CD4-positive, alpha-beta T cell treated with Interleukin-6 at 100 ng/mL for 8 hours (primary cell): ENCODE measurements at regions not wholly inside any gene's neighbourhood (a gene's known extent, or its start where the extent isn't known, plus 50 kb on each side); places are given as distances from the start of the nearest gene placed in this dataset.
A peak's percentile ranks its signal among the peaks of the same experiment; 100 is the strongest.

Experiments
- DNase-seq: peaks from one replicate; pipeline ENCODE4 v3.0.0-alpha.2; 2020; ENCODE audit warnings: mixed read lengths, low spot score

DNA sequence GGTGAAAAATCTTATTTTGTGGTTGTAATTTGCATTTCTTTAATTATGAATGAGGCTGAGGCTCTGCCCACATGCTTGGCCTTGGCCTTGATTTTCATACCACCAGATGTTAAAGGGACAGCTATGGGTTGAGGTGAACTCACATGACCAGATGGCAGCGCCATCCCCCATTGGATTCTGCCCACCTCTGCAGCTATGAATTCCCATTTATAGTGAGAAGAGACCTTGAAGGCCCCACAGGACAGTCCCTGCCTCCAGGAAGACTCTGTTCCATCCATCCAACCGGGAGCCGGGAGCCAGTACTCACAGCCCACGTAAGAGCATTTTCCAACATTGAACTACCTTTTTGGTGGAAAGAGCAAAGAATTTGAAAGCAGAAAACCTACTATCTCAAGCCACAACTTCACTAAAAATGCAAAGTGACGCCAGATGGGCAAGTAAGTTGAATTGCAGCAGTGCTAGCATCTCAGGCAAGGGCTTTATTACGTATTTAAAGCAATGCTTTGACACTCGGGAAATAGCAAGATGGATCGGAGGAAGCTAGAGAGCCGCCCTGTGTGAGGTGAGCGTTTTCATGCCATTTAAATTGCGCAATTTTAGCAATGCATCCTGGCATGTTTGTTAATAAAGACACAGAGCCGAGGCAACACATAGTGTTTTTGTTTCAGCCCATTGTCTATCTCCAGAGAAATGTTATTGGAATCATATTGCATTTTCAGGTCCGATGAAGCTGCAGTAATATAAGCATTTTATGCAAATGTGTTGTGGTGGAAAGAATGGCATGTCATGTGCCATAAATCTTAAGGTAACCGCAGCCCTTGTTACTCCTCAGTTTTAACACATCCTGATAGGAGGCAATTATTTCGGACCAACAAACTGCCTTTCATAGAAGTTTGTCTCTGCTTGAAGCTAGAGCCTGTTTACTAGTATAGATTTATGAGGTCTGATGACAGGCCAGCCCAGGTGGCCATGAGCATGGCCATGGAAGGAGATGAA, 273.4 kb upstream of the TNRC6C start:
- no peak for DNase-seq

DNA sequence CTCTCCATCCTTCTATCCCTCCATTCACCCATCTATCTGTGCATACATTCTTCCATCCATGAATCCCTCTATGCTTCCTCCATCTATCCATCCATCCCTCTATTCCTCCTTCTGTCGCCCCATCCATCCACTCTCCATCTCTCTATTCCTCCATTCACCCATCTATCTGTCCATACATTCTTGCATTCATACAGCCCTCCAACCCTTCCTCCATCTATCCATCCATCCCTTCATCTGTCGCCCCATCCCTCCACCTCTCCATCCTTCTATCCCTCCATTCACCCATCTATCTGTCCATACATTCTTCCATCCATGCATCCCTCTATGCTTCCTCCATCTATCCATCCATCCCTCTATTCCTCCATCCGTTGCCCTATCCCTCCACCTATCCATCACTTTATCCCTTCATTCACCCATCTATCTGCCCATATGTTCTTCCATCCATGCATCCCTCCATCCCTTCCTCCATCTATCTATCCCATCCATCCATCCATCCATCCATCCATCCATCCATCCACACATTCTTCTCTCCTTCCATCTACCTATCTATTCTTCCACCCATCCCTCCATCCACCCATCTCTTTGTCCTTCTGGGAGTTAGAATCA, 272.5 kb upstream of the TNRC6C start:
- DNase-seq, result no peak

DNA sequence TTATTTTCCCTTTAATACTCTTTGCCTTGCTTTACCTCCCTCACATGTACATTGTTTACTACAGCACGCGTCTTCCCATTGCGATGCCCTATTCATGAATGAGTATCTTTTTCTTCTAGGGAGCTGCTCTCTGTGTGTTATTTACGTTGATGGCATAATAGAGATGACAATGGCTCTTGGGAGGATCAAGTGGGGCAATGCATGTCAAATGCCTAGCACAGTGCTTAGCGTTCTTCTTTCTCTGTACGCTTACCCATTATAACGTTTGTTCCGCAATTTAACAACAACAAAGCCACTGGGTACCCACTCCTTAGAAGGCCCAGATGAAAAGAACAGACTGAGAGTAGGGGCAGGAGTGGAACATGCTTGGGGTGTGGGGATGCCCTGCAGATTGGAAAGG, 271.6 kb upstream of the TNRC6C start:
- DNase-seq, result no peak

DNA sequence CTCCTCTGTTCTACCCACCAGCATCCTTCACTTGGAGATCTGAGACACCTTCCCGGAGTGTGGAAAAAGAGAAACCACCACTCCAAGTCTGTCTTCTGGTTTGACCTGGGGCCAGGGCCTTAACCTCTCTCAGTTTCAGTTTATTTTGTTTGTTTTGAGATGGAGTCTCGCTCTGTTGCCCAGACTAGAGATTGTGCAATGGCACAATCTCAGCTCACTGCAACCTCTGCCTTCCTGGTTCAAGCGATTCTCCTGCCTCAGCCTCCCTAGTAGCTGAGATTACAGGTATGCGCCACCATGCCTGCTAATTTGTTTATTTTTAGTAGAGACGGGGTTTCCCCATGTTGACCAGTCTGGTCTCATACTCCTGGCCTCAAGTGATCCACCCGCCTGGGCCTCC, 271.1 kb upstream of the TNRC6C start:
- DNase-seq, result no peak

DNA sequence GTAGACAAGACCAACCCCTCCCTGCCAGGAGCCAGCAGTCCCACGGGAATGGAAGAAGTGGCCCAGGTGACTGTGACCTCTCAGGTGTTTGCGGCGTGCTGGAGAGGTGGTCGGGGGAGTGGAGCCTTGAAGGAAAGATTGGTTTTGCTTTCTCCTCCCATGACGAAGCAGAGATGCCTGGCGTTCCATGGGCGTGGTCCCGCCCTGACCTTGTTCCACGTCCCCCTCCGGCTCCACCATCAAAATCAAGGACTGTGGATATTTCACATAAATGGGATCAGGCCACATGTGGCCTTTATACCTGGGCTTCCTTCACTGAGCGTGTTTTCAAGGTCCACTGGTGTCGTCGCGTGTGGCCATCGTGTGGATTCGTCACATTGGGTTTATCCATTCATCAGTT, 270.6 kb upstream of the TNRC6C start:
- no peak for DNase-seq

DNA sequence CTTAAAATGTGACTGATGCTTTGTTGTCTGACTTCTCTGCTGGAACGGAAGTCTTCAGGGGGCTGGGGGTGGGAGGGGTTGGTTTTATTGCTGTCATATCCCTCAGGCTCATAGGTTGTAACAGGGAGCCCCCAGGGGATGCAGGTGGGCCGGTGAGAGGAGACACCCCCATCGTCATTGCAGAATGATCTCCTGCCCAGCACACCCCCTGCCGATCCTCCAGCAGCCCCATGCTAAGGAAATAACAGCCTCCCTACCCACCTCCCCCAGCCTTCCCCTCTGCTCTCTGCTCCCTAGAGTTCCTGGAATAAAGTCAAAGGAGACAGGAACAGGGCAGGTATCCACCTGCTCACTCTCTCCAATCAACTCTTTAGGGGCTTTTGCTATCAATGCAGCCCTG, 270.1 kb upstream of the TNRC6C start:
- DNase-seq, result no peak

DNA sequence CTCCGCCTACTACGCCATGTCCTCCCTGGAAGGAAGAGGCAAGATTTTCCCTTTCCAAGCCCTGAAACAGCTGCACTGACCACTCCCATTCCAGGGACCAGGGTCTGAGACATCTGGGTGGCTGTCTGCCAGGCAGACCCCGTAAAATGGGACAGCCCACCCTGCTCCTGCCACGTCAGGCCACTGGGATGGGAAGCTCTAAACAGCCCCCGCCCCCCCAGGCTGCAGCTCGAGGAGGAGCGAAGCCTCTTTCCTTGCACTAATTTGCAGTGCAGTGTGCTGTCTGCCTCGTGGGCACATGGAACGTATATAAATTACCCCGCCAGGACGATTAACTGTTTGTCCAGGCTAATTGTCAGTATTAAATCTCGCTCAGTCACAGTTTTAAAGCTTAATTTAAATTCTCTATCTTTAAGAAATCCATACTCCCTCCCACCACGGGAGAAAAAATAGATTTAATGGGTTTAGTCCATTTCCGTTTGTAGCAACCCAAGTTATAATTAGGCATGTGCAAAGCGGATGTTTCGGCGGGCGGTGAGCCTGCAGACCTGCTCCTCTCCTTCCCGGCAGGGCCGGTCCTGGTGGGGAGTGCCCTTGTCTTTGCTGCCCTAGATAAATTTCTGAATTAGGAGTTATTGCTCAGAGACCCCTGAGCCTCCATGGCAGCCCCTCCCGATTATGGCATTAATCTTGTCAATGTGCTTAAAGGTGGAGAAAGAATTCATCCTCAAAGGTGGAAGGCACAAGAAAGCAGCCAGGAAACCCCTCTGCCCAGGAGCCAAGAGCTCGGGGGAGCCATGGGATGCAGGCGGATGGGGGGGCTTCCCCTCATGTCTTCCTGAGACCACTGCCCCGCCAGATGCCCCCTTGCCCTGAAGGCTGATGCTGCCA, 268.0 kb upstream of the TNRC6C start:
- DNase-seq, result peak; percentile 27

DNA sequence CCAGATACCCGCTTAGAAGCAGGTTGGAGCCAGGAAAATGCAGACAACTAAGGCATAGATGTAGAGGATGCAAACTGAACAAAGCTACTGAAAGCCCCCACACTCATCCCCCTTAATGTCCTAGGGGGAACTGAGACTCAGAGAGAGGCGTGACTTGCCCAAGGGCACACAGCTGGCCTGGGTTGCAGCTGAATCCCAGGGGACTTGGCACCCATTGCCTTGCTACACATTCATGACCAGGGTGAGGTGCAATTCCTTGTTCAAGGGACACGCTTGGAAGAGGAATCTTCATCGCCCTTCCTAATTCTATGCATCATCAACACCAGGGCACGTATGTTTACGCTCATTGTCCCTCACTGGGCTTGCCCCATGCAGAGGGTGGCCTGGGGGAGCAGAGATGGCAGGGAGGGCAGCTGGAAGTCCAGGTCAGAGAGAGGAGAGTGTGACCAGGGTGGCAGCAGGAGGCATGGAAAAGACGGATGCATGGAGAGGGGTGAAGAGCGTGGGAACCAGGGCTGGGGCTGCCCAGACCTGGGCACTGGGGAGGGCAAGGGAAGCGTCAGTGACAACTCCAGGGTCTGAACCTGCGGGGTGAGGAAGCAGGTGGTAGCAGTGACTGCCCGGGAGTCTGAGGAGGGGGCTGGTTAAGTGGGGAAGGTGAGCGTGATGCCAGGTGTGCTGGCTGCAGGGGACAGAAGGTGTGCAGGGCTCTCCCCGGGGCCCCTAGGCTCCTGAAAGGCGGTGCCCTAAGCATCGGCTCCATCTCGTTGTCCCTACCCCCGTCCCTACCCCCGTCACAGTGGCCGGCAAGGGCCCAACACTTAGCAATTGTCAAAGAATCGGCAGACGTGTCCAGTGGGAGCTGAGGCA, 267.1 kb upstream of the TNRC6C start:
- no peak for DNase-seq

DNA sequence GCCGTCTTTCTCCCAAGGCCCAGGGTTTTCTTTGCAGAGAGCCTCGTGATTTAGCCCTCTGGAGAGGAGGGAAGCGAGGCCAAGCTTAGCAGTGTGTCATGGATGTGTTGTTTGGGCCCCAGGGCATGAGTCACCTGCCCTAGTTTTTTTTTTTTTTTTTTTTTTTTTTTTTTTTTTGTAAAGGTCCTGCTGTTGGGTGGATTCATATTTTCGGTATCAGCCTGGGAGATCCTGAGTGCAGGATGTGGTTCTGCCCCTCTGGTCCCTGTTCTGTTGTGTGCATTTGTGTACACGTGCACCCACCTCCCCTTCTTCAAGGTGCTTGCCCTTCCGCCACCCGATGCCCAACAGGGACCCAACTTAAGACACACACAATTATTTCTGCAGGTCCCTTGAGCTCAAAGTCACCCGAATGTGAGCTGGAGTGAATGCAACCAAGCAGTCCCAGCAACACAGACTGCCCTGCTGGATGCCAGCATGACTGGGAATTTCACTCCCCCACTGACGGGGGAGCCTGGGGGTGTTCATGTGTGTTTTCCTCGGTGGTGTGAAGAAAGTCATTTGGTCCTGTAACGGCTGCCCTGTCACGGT, 265.8 kb upstream of the TNRC6C start:
- DNase-seq, result peak; percentile 40

DNA sequence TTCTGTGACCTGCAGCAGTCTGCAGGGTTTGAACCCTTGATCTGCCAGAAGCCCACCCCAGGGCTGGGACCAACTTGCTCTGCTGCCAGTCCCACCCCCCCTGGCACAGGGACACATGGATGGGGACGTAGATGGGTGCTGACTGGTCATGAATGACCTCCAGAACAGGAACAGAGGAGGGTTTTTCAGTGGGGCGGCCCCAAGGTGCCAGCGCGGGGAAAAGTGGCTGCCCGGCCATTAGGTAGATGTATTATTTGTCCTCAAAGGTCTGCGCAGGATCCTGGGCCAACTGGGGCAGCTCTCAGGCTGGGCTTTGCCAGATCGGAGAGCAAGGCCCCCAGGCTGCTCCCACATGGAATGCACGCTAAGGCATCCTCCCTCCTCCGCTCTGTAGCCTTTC, 265.2 kb upstream of the TNRC6C start:
- no peak for DNase-seq

DNA sequence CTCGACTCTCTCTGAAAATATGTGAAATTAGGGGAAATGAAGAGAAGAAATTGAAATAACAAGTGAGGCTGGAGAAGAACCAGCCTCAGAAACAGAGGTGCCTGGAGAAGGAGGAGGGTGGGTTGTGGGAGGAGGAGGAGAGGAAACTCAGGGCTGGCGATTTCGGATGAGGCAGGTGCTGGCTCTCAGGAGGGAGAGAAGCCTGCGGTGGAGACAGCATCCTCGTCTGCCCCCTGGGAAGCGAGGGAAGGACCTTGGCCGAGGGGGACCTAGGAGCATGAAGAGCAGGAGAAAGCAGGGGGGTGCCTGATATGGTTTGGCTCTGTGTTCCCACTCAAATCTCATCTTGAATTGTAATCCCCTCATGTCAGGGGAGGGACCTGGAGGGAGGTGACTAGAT, 264.7 kb upstream of the TNRC6C start:
- DNase-seq, result no peak

DNA sequence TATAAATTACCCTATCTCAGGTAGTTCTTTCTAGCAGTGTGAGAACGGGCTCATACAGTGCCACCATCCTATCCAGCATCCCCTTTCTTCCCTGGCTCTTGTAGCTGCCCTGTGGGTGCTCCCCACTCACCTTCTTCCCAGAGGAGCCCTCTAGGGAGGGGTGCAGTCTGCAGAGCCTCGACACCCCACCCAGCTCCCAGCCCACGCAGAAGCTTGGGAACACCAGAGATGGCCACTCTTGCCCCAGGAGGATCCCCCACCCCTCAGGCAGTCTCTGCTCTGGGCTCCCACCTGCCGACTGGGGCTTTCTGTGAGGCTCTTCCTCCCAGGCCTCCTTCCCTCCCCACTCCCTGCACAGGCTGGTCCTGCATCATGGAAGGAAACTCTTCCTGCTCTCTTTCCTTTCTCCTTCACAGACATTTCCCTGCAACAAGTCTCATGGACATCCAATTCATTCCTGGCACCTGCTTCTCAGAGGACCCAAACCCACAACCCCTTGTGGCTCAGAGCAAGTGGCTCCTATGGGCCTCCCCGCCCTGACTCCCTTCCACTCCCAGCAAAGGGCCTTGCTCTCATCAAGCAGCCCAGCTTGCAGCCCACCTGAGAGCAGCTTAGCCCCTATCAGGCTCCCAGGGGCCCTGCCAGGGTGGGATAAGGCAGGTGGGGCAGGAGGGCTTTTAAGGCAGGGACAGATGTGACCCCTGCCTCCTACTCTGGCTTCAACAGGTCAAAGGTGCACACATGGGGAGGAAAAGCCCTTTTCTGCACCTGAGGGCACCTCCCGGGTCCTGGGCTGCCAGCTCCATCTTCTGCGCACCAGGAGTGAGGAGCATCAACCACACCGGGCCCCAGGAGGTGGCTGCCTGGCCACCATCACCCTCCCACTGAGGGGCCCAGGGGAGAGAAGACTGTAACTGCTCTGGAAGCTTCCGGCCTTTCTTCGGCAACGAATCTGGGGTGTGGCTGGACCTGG, 263.8 kb upstream of the TNRC6C start:
- no peak for DNase-seq

DNA sequence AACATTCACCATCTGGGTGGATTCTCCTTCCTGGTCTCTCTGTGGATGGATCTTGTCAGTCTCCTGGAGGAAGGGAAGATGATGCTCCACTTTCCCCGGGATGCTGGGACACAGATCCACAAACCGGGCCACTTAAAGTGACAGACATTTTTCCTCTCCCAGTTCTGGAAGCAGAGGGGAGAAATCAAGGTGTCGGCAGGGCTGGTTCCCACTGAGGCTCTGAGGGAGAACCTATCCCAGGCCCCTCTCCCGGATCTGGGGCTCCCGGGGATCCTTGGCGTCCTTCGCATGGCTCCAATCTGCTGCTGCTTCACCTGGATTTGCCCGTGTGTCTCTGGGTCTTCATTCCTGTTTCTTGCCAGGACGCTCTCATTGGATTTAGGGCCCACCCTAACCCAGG, 263.1 kb upstream of the TNRC6C start:
- no peak for DNase-seq

DNA sequence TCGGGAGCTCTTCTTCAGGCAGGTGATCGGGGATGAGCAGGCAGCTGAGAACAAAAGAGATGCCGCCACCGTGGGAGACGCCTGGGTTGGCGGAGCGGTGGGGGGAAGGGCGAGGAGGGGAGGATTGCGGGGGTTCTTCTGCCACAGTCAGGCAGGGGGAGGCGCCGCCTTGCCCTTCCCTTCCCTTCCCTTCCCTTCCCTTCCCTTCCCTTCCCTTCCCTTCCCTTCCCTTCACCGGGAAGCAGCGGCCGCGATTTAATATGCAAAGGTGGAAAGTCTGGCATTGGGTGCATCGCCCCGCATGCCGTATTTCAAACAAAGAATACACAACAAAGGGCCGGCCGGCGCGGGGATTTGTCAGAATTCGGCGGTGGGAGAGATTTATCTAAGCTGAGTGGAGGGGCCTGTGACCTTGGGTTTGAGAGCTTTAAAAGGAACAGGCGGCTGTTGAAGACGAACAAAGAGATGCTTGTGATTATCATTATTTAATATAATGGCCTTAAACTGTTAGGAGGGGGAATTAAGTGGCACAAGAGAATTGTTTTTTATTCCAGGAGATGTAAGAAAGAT, 262.3 kb upstream of the TNRC6C start:
- DNase-seq, result no peak

DNA sequence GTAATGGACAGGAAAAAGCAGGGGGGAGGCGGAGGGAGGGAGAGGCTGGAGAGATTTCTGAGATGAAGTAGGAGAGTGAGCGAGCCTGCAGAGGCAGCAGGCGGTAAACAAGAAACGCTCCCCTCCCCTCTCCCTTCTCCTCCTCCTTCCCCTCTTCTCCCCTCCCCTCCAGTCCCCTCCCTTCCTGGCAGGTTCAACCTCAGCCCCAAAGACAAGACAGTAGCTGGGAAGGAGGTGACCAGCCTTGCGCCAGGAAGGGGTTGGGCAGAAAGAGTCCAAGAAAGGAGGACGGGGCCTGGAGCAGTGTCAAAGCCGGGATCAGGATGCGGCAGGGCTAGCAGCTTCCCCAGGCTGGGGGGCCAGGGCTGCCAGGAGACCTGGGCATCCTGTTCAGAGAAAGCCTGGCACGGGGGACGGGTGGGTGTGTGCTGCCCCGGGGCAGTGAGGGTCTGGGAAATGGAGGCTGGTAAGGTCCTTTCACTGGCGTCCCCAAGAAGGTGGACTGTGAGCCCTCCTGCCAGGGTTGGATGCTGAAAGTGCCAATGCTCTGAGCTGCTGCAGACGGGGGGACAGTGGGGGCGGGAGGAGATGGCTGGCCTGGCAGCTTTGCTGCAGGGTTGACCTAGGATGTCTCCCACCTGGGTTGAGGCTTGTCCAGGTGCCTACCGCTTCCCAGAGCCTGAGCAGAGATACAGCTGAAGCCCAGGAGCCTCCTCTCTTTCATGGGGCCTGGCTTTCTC, 261.6 kb upstream of the TNRC6C start:
- no peak for DNase-seq

DNA sequence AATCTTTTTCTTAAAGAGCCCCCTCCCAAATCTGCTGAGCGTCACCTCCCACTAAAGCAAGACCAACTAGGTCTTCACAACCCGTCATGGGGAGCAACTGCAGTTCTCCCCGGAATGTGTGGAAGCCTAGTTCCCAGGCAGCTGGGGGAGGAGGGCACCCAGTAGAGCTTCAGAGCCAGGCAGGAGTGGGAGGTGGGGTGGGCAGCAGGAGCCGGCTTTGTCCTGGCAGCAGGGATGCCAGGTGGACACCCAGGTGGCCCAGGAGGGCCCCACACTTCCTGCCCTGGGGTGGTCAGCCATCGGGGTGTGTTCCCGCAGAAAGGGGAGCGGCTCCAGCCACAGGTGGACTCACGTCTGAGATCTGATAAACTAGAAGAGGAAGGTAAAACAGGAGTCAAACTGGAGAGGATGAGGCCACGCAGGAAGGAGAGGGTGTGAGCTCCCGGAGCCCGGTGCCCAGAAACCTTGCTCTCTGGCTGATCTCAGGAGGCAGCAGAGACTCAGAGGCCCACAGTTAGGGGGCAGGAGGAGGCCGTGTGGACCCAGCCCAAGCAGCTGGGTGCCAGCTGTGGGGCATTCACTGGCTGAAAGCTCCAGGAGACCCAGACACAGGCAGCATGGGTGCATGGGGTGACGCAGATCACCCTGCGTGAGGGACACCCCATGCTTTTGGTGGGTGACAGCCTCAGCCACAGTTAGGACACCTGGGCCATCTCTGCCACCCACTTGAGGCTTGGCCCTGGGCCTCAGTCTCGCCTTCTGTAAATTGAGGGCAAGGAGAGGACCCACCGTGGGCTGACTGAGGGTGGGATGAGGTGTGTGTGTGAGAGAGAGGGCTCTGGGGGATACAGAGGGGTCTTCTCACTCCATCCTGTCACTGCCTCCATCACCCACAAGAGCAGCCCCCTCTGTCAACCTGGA, 260.8 kb upstream of the TNRC6C start:
- DNase-seq, result no peak

DNA sequence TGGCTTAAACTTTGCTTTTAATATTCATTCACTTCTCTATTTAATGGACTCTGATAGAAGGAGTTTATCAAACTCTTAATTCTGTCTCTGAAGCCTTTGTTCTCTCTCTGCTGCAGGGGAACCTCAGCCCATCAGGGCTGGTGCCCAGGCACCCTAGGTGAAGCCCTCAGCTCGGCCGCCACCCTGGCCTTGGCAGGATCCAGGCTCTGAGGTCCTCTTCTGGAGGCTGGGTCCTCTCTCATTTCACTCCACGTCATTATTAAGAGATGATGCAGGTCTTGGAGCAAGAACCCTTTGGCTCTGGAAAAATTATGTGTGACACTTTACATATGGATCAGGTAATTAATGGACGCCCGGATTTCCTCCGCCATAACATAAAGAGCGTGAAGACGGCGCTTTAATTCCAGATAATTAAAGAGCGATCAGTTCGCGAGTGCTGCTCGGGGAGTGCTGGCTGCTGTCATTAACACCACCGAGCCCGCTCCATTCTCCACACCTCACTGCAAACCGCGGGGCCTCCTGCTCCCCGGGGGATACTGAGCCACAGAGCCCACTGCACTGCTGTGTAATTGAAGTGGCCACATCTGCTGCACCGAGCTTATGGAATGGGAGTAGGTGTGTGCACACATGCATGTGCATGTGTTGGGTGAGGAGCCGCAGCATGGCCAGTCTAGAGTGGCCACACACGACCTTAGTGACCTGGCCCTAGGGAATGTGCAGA, 259.4 kb upstream of the TNRC6C start:
- no peak for DNase-seq
